Activated T-cell treated with anti-CD3 and anti-CD28 coated beads, Interleukin-2, amount 50 U/mL, for 1 hour (primary cell): ENCODE measurements at regions not wholly inside any gene's neighbourhood (a gene's known extent, or its start where the extent isn't known, plus 50 kb on each side); places are given as distances from the start of the nearest gene placed in this dataset.

Source experiments
- DNase-seq: peaks from one replicate; pipeline ENCODE4 v3.0.0-alpha.2; 2020

GRCh38 chr14:87879389-87879788, 113.6 kb downstream of the GALC start:
- DNase-seq: no peak

GRCh38 chr14:87878959-87879358, 114.0 kb downstream of the GALC start:
- DNase-seq: no peak

- no peak for DNase-seq
These were observed 115.1 kb downstream of the GALC start for GRCh38 chr14:87877877-87878276.

- DNase-seq: no peak
These were observed 118.3 kb downstream of the GALC start for GRCh38 chr14:87874676-87875075.

- no peak for DNase-seq
These were observed 119.2 kb downstream of the GALC start for GRCh38 chr14:87873741-87874140.

- DNase-seq: no peak
These were observed 123.1 kb downstream of the GALC start for GRCh38 chr14:87869619-87870583.

GRCh38 chr14:87868920-87869319, 124.1 kb downstream of the GALC start:
- DNase-seq: no peak

- no peak for DNase-seq
These were observed 126.9 kb downstream of the GALC start for GRCh38 chr14:87866116-87866515.

- no peak for DNase-seq
These were observed 128.4 kb downstream of the GALC start for GRCh38 chr14:87864356-87865270.

- no peak for DNase-seq
These were observed 129.9 kb downstream of the GALC start for GRCh38 chr14:87863047-87863446.

- no peak for DNase-seq
These were observed 140.9 kb downstream of the GALC start for GRCh38 chr14:87852107-87852506.

- no peak for DNase-seq
These were observed 141.8 kb downstream of the GALC start for GRCh38 chr14:87851190-87851589.

GRCh38 chr14:87847216-87847755, 145.7 kb downstream of the GALC start:
- no peak for DNase-seq

GRCh38 chr14:87840906-87841305, 152.1 kb downstream of the GALC start:
- no peak for DNase-seq

- DNase-seq: no peak
These were observed 154.1 kb downstream of the GALC start for GRCh38 chr14:87838931-87839330.

- DNase-seq: no peak
These were observed 155.7 kb downstream of the GALC start for GRCh38 chr14:87837296-87837695.

GRCh38 chr14:87834594-87834993, 158.4 kb downstream of the GALC start:
- no peak for DNase-seq

- DNase-seq: no peak
These were observed 160.0 kb downstream of the GALC start for GRCh38 chr14:87833026-87833425.

GRCh38 chr14:87830443-87831096, 162.4 kb downstream of the GALC start:
- no peak for DNase-seq

GRCh38 chr14:87829543-87829942, 163.4 kb downstream of the GALC start:
- no peak for DNase-seq

GRCh38 chr14:87824266-87824665, 168.7 kb downstream of the GALC start:
- DNase-seq: no peak

GRCh38 chr14:87816416-87816815, 176.6 kb downstream of the GALC start:
- DNase-seq: no peak

- DNase-seq: no peak
These were observed 177.9 kb downstream of the GALC start for GRCh38 chr14:87815121-87815520.
